PFSK-1 (cell line): ENCODE measurements at regions not wholly inside any gene's neighbourhood (a gene's known extent, or its start where the extent isn't known, plus 50 kb on each side); places are given as distances from the start of the nearest gene placed in this dataset.

Experiments used
- POLR2AphosphoS5 ChIP-seq: IDR thresholded peaks from 2 replicates; pipeline ENCODE4 v1.6.1; 2012; ENCODE audit warnings: low read depth, mild to moderate bottlenecking, control low read depth, low read length, moderate library complexity
- REST ChIP-seq, 2 experiments: IDR thresholded peaks; 2 replicates each; pipeline versions ENCODE4 v1.6.1 to v1.8.0; 2011 to 2012; ENCODE audit warnings: low read depth in 2 of 2, low read length in 2 of 2, control low read depth in 1 of 2, inconsistent platforms in 1 of 2, mild to moderate bottlenecking in 1 of 2, moderate library complexity in 1 of 2; ENCODE audit not compliant: insufficient read depth in 1 of 2
- SIN3A ChIP-seq: IDR thresholded peaks from 2 replicates; pipeline ENCODE4 v1.6.1; 2012; ENCODE audit warnings: mild to moderate bottlenecking, low read length, moderate library complexity, borderline replicate concordance; ENCODE audit not compliant: insufficient read depth
- TAF1 ChIP-seq: IDR thresholded peaks from 2 replicates; pipeline ENCODE4 v1.6.1; 2012; ENCODE audit warnings: low read length, control low read depth, borderline replicate concordance; ENCODE audit not compliant: insufficient read depth

GRCh38 chr3:161798016-161798415 lies 301.4 kb downstream of the OTOL1 start:
- no peak for TF ChIP-seq POLR2AphosphoS5
- TF ChIP-seq REST (IDR thresholded peaks at IDR 0.05; ENCODE audit: insufficient read depth in 1 of 2, low read depth in 2 of 2, low read length in 2 of 2): no peak
- no peak for TF ChIP-seq TAF1
- TF ChIP-seq SIN3A: no peak
